ENCODE measurements at regions not wholly inside any gene's neighbourhood (a gene's known extent, or its start where the extent isn't known, plus 50 kb on each side); places are given as distances from the start of the nearest gene placed in this dataset.
"Not testable (repeated sequence)": the region's sequence is repeated elsewhere in the genome, so short reads cannot be mapped to it uniquely, and the experiment has no call there.

DNA sequence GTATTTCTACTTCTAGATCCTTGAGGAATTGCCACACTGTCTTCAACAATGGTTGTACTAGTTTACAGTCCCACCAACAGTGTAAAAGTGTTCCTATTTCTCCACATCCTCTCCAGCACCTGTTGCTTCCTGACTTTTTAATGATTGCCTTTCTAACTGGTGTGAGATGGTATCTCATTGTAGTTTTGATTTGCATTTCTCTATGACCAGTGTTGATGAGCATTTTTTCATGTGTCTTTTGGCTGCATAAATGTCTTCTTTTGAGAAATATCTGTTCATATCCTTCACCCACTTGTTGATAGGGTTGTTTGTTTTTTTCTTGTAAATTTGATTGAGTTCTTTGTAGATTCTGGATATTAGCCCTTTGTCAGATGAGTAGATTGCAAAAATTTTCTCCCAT is 1447.0 kb downstream of the ZPLD1 start:
- not testable (repeated sequence) for DNase-seq (ENCODE audit: low read depth in 2 of 2)

- DNase-seq (ENCODE audit: low read depth in 2 of 2), result no peak
These were observed 1454.9 kb downstream of the ZPLD1 start for GRCh38 chr3:103889675-103890074.

DNA sequence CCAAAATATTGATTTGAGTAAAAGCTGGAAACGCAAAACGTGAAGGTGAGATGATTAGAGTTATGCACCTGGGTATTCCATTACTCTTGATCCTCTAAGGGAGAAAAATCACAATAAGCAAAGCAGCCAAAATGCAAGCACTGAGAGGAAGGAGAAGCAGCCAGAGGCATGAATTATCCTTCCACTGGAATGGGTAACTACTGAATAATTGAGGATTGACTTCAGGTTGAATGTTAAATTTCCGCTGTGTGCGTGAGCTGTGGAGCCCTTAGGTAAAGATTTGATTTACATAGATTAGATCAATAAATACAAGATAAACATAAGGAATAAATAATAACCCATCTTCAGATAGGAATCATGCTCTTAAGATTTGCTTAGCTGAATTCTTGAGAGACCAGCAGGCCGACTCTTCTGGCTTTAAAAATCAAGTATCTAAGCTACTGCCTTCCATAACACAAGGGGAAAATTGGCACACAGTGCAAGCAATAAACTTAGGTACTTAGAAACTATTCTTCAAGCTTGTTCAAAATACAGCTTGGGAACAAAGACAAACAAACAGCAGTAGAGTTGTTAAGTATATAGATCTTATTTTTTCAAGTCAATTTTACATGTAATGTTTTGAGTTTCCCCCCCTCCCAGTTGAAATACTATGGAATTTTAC is 1459.5 kb downstream of the ZPLD1 start:
- DNase-seq (ENCODE audit: low read depth in 2 of 2), result no peak

GRCh38 chr3:103899328-103899727 is 1464.5 kb downstream of the ZPLD1 start:
- DNase-seq (ENCODE audit: low read depth in 2 of 2), result no peak

- no peak for DNase-seq (ENCODE audit: low read depth in 2 of 2)
These were observed 1461.7 kb upstream of the ALCAM start for GRCh38 chr3:103904991-103905390.

GRCh38 chr3:103906304-103906703 is 1460.4 kb upstream of the ALCAM start:
- no peak for DNase-seq (ENCODE audit: low read depth in 2 of 2)

- no peak for DNase-seq (ENCODE audit: low read depth in 2 of 2)
These were observed 1459.9 kb upstream of the ALCAM start for GRCh38 chr3:103906808-103907207.

DNA sequence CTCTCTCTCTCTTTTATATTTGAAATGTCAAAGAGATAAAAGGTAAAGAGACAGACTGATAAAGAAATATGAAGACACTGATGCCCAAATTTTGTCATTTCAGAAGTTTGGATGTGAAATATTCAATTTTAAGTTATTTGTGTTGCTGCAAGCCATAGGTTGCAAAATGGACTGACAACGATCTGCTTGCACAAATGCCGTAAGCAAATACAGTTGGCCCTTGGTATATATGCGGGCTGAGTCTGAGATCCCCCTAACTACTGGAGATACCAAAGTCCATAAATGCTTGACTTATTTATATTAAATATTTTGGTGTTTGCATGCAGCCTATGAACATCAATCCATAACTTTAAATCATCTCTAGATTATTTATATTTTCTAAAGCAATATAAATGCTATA is 1459.1 kb upstream of the ALCAM start:
- no peak for DNase-seq (ENCODE audit: low read depth in 2 of 2)

DNA sequence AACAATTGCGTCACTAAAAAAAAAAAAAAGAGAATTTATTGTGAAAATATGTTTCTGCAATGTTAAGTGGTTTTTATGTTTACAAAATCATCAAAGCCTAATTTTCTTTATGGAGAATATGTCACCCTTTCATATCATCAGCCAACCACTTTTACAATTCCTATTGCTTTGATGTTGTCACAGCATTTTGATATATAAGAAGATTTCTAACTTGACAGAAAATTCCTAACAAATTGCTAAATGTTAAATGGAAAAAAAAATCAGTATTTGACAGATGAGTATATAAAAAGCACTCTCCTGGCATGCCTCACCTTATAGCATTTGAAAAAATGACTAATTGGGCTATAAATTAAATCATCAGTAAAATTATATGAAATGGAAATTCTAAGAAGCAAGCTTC is 1457.3 kb upstream of the ALCAM start:
- DNase-seq (ENCODE audit: low read depth in 2 of 2), result no peak

GRCh38 chr3:103918336-103918735 is 1448.4 kb upstream of the ALCAM start:
- no peak for DNase-seq (ENCODE audit: low read depth in 2 of 2)

- no peak for DNase-seq (ENCODE audit: low read depth in 2 of 2)
These were observed 1447.4 kb upstream of the ALCAM start for GRCh38 chr3:103919327-103919726.

DNA sequence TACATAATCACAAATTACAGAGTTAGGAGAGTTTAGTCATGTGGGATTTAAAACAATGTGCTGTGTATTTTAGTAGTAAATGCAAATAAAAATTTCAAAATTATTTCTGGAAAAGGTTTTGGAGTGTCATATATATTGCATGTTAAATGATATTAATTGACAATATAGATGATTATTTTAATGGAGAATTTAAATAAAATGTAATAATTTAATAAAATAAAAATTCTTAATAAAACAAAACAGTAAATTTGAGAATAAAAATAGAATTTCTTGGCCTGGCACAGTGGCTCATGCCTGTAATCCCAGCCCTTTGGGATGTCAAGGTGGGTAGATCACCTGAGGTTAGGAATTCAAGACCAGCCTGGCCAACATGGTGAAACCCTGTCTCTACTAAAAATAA is 1442.8 kb upstream of the ALCAM start:
- no peak for DNase-seq (ENCODE audit: low read depth in 2 of 2)

DNA sequence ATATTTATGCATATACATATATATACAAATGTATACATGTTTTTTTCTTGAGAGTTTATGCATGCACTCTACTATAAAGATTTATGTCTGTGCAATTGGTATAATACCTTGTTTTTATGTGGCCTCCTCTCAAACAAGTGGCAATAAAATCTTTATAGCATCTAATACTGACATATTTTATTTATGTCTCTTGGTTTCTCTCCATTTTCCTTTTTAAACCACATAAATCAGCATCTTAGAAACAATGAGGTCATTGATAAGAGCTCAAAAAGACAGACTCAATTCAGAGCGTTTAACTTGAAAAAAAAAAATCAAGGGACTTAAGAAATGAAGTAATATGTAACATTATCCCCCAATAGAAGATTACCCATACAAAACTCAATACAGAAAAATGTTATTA is 1442.2 kb upstream of the ALCAM start:
- DNase-seq (ENCODE audit: low read depth in 2 of 2), result no peak

DNA sequence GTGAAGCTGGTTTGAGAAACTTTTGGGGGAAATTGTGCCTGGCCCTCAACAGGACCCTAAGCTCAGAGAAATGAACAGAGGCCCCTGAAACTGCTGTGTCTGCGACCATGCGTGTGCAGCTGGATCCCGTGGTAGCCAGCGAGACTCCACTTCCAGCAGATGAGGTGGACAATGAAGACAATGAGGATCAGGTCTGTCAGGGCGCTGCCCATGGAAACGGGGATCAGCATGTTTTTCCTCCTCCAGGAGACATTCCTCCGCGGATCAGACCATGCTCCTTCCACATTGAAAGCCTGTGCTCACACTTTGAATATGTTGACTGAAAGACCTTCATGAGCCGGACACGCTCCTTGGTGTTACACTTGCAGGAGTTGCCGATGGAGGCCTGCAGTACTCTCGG is 1439.8 kb upstream of the ALCAM start:
- no peak for DNase-seq (ENCODE audit: low read depth in 2 of 2)

DNA sequence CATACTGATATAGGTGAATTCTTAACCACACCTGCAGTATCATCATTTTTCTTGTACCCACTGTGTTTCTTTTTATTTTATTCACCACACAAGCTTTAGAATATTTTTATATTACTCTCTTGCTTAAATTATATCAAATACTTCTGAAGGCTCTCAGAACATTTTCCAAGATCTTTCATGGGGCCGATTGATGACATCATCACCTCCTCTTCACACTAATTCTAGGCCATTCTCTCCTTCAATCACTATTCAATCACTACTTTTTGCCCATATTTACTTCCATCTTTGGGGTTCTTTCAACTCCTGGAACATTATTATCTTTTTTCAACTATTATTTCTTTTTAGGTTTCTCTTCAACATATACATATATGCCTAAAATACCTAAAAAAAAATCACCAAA is 1438.8 kb upstream of the ALCAM start:
- DNase-seq (ENCODE audit: low read depth in 2 of 2), result no peak

- DNase-seq (ENCODE audit: low read depth in 2 of 2), result no peak
These were observed 1429.6 kb upstream of the ALCAM start for GRCh38 chr3:103937094-103937493.

DNA sequence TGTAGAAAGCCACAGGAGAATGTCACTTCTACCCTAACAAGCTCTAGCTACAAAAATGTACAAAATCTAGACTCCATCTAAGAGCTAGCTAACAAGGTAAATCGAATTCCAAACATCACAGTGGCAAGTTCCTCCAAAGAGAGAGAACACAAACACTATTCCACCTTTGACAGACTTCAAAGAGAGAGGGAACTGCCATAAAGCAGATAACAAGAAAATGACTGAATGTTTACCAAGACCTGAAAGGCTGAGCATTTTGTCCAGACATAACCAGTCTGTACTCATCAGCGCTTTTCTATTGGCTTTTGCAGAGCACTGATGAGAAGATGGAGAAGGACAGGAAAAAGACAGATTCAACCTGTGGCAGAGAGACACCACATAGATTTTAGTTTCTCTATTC is 1419.6 kb upstream of the ALCAM start:
- no peak for DNase-seq (ENCODE audit: low read depth in 2 of 2)

DNA sequence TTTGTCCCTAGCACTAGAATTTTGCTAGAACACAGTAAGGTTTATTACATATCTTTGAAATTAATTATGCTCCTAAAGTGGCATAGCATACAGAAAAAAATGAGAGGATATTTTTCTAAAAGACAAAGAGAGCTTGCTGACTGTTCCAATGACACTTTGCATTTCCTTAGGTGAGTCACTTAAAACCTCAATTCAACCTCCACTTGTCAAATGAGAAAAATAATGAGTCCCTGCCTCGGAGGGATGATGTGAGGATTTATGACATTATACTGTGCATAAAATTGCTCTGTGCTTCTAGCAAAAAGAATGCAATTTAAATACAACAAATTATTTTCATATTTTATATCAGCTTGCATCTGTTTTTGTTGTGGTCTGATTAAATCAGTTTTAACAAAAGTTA is 1417.0 kb upstream of the ALCAM start:
- no peak for DNase-seq (ENCODE audit: low read depth in 2 of 2)

- no peak for DNase-seq (ENCODE audit: low read depth in 2 of 2)
These were observed 1416.0 kb upstream of the ALCAM start for GRCh38 chr3:103950676-103951075.

DNA sequence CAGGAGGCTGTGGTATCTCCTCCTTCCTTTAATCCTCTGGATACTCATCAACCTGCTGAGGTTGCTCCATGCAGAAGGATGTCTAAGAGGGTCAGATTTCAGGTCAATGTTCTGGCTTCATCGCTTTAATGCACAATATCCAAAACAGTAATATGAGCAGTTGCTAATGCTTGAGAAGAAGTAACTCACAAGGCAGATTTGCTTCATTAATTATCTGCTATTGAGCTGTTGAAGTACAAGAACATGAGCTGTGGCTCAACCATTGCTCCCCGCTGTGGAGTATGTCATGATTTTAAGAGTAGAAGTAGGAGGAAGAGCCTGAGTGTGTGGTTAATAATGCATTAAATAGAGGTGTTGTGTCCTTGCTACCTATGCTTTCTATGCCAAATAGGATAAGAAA is 1412.9 kb upstream of the ALCAM start:
- no peak for DNase-seq (ENCODE audit: low read depth in 2 of 2)

DNA sequence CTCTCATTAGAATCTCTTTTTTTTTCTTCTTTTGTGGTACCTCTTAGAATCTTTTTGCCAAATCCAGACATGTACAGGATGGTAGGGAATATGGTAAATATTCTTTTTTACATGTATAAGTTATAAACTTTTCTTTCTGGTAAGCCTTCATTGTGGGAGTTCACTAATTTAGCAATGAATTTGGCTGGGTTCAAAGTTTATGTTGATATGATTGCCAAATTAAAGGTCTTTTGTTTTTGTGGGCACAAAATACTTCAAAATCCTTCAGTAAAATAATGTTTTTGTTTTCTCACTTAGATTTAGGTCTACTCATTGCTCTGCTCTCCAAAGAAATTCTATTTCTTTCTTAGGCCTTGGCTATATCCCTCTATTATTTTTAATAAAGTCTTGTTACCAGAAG is 1405.9 kb upstream of the ALCAM start:
- DNase-seq (ENCODE audit: low read depth in 2 of 2), result no peak

DNA sequence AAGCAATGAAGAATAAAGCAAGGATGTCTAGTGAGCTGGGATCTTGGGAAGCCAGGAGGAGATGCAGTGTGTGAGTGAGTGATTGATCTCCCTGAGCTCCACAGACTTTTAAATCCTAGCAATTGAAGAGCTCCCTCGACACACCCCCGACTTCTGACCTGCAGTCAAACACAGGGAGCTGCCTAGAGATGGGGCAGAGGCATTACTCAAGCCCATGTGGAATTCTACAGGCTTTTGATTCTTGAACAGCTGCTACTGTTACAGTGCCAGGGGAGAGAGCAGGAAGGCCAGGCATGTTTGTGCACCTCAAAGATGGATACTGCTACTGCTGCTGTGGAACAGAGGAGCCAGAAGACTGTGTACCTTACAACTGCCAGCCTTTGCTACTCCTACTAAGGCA is 1403.1 kb upstream of the ALCAM start:
- no peak for DNase-seq (ENCODE audit: low read depth in 2 of 2)

GRCh38 chr3:103965764-103966163 is 1400.9 kb upstream of the ALCAM start:
- no peak for DNase-seq (ENCODE audit: low read depth in 2 of 2)

GRCh38 chr3:103966749-103967148 is 1400.0 kb upstream of the ALCAM start:
- no peak for DNase-seq (ENCODE audit: low read depth in 2 of 2)
